ENCODE measurements at regions not wholly inside any gene's neighbourhood (a gene's known extent, or its start where the extent isn't known, plus 50 kb on each side); places are given as distances from the start of the nearest gene placed in this dataset.

DNA sequence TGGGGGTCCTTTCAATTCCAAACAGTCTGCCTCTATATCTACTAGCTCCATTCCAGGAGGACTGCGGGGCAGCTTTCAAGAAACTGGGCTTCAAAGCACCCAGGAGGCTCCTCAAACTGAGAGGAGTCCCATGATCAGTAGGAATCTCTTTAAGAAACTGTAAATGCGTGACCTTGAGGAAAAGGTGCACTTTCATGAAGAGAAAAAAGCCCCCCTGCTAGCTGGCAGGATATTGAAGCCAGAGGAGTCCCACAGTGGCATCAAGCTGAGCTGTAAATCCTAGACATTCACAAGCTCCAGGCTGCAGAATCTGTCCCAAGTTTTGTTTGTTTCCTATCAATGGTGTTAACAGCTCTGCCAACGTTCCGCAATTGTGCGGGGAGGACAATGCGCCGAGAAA is 790.1 kb downstream of the SLC4A3 start:
- TF ChIP-seq, protein P1, sequence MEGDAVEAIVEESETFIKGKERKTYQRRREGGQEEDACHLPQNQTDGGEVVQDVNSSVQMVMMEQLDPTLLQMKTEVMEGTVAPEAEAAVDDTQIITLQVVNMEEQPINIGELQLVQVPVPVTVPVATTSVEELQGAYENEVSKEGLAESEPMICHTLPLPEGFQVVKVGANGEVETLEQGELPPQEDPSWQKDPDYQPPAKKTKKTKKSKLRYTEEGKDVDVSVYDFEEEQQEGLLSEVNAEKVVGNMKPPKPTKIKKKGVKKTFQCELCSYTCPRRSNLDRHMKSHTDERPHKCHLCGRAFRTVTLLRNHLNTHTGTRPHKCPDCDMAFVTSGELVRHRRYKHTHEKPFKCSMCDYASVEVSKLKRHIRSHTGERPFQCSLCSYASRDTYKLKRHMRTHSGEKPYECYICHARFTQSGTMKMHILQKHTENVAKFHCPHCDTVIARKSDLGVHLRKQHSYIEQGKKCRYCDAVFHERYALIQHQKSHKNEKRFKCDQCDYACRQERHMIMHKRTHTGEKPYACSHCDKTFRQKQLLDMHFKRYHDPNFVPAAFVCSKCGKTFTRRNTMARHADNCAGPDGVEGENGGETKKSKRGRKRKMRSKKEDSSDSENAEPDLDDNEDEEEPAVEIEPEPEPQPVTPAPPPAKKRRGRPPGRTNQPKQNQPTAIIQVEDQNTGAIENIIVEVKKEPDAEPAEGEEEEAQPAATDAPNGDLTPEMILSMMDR (IDR thresholded peaks at IDR 0.05), result no peak
- no peak for TF ChIP-seq ZFX (IDR thresholded peaks at IDR 0.05; ENCODE audit: borderline replicate concordance)

All from 22Rv1 (cell line).